ENCODE measurements at regions not wholly inside any gene's neighbourhood (a gene's known extent, or its start where the extent isn't known, plus 50 kb on each side); places are given as distances from the start of the nearest gene placed in this dataset.
A peak's percentile ranks its signal among the peaks of the same experiment; 100 is the strongest.

GRCh38 chr15:39497016-39497758 lies 83.7 kb upstream of the THBS1 start:
- peaks cover 0 to 46% (median 21%) of the 10 kb centered on the region in 9 donors for H3K4me1 ChIP-seq
- no peak overlapping the region for H3K4me3 ChIP-seq

DNA sequence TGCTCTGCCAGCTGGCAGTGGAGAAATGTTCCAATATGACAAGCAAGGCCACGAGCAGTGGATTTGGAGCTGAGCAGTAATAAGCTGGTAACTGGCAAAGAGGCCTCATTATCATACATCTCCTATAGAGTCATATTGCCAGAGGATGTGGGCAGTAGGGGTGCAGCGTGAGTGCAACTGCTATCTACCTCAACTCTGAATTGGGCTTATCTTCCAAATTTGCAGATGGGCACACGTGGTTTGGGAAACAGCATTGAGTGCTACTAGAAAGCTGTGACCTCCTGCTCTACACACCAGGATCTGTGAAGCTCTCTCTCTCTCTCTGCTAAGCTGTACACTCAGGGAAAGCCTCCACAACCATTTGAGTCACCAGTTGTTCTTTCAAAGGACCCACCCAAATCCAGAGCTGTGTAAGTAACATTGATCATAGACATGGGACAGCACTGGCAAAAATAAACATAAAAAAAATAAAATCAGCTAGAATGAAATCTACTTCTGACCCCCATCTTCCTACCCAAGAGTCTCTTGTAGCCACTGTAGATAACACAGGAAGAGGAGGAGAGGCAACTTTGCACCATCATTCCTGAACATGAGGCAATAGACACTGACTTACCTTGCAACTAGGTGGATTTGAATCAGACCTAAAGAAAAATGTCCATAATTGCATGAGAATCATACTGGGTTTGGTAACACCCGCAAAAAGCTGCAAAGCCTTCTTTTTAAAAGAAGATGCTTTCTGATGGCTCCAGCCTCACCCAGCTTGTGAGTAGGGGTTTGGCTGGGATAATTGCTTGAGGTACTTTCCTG lies 82.9 kb upstream of the THBS1 start:
- peak in 4 of 8 donors; percentile 19 to 43 (median 29) for ATAC-seq
- WGBS, 2 donors: 56 to 60% methylated on average over 4 of the region's 4 CpGs
- intact Hi-C loops (cut with DNase I): loop anchor here in 1 of 10 donors (5.0 to 10.0 kb wide), 2 partner anchors 79 to 283 kb away; no protein-coding TSS in a partner anchor

More at GRCh38 chr15:39497016-39497758, 83.7 kb upstream of the THBS1 start:
- Histone ChIP-seq H3K9me3 (no peaks in the 10 kb centered on the region), H3K27me3 (no peaks in the 10 kb centered on the region), H3K27ac (peak overlapping the region in 5 of 10 donors; percentile 25 to 36 (median 28)), H3K36me3 (no peaks in the 10 kb centered on the region)
- WGBS, 2 donors: 69 to 85% methylated on average over 6 of the region's 6 CpGs
- TF ChIP-seq, protein P1, sequence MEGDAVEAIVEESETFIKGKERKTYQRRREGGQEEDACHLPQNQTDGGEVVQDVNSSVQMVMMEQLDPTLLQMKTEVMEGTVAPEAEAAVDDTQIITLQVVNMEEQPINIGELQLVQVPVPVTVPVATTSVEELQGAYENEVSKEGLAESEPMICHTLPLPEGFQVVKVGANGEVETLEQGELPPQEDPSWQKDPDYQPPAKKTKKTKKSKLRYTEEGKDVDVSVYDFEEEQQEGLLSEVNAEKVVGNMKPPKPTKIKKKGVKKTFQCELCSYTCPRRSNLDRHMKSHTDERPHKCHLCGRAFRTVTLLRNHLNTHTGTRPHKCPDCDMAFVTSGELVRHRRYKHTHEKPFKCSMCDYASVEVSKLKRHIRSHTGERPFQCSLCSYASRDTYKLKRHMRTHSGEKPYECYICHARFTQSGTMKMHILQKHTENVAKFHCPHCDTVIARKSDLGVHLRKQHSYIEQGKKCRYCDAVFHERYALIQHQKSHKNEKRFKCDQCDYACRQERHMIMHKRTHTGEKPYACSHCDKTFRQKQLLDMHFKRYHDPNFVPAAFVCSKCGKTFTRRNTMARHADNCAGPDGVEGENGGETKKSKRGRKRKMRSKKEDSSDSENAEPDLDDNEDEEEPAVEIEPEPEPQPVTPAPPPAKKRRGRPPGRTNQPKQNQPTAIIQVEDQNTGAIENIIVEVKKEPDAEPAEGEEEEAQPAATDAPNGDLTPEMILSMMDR (IDR thresholded peaks at IDR 0.05): no peak
- intact Hi-C loops (cut with DNase I): loop anchor here in 1 of 10 donors (5.0 to 10.0 kb wide), 2 partner anchors 80 to 282 kb away; no protein-coding TSS in a partner anchor
- peak in 2 of 8 donors; percentile 13 to 15 for ATAC-seq
- DNase-seq: no peak

GRCh38 chr15:39498629-39499028 lies 82.2 kb upstream of the THBS1 start:
- H3K4me1 ChIP-seq: peaks cover 0 to 38% (median 18%) of the 10 kb centered on the region in 9 donors
- H3K27me3 ChIP-seq: no peaks in the 10 kb centered on the region
- DNase-seq (no peak), ATAC-seq (peak in 2 of 8 donors; percentile 7 to 9)
- 57 to 65% methylated on average over 4 of the region's 4 CpGs for WGBS, 2 donors
- TF ChIP-seq, protein P1 (IDR thresholded peaks at IDR 0.05): no peak
- no peak overlapping the region for H3K4me3 ChIP-seq
- H3K9me3 ChIP-seq: no peaks in the 10 kb centered on the region
- peak overlapping the region in 1 of 10 donors; percentile 37 for H3K27ac ChIP-seq
- intact Hi-C loops (cut with DNase I): loop anchor here in 1 of 10 donors (5.0 to 10.0 kb wide), 2 partner anchors 79 to 284 kb away; no protein-coding TSS in a partner anchor
- H3K36me3 ChIP-seq: no peaks in the 10 kb centered on the region

More for the DNA sequence above, 82.9 kb upstream of the THBS1 start:
- Histone ChIP-seq H3K27me3 (no peaks in the 10 kb centered on the region), H3K27ac (peak overlapping the region in 1 of 10 donors; percentile 25), H3K36me3 (no peaks in the 10 kb centered on the region), H3K4me1 (peaks cover 0 to 44% (median 18%) of the 10 kb centered on the region in 9 donors), H3K4me3 (no peak overlapping the region), H3K9me3 (no peaks in the 10 kb centered on the region)
- no peak for DNase-seq
- TF ChIP-seq, protein P1 (IDR thresholded peaks at IDR 0.05): no peak

DNA sequence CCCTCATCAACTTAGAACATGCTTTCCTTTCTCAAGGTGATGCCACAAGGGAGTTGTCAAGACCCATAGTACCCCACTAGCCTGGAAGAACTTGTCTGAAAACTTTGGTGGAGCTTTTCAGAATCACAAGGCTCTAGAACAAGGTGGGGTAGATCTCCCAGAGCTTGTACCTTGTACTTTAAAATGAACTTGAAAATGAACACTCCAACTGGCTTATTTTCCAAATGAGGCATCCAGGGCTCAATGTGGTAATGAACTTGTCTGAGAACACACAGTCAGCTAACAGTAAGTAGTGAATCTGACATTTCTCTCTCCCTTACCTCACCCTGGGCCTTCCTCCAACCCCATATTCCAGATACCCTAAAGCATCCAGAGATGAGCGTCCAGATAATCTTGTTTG lies 81.8 kb upstream of the THBS1 start:
- intact Hi-C loops (cut with DNase I): loop anchor here in 1 of 10 donors (5.0 to 10.0 kb wide), 2 partner anchors 78 to 284 kb away; no protein-coding TSS in a partner anchor
- Histone ChIP-seq H3K36me3 (no peaks in the 10 kb centered on the region), H3K4me1 (peaks cover 0 to 33% (median 18%) of the 10 kb centered on the region in 9 donors), H3K4me3 (no peak overlapping the region), H3K27me3 (no peaks in the 10 kb centered on the region), H3K27ac (peak overlapping the region in 1 of 10 donors; percentile 37), H3K9me3 (no peaks in the 10 kb centered on the region)
- 88 to 89% methylated on average over 1 of the region's 1 CpG for WGBS, 2 donors
- TF ChIP-seq, protein P1 (IDR thresholded peaks at IDR 0.05): no peak
- no peak for ATAC-seq
- DNase-seq: no peak

Data from heart right ventricle (tissue), 16 donors.